ENCODE measurements at regions not wholly inside any gene's neighbourhood (a gene's known extent, or its start where the extent isn't known, plus 50 kb on each side); places are given as distances from the start of the nearest gene placed in this dataset.
"Not testable (repeated sequence)": the region's sequence is repeated elsewhere in the genome, so short reads cannot be mapped to it uniquely, and the experiment has no call there.

DNA sequence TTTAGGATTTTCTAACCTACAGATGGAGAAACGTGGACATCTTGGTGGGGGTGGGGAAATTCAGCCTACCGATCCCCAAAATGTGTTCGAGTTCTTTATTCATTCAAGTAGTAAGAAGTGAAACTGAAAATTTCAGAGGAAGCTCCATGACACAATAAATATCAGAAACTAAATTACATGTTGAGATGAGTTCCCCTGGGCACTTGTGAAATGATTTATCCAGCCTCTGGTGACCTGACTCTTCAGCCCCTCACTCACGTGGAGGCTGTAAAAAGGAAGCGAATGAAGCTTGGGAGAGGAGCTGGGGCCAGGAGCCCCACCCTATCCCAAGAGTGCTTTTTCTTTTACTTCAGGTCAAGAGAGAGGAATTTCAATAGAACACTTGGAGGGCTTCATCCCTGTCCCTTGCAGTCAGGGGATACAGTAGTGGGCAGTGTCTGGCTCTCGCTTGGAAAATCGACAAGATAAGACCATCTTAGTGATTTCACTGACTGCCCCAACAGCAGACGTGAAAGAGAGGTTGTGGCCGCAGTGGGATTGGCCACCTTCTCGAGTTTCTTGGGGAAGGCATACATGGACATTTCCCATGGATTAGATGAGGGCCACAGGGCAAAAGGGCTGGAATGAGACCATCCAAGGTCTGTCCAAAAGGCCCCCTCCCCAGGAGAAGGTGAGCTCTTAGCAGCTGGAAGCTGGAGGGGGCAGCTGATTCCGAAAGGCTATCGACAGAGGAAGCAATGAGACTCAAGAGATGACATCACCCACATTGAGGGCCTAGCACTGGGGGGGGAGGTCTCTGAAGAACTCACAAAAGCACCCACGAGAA lies 76.8 kb upstream of the SH3PXD2B start:
- ATAC-seq = no peak
- DNase-seq (ENCODE audit: low spot score) = peak; percentile 35

DNA sequence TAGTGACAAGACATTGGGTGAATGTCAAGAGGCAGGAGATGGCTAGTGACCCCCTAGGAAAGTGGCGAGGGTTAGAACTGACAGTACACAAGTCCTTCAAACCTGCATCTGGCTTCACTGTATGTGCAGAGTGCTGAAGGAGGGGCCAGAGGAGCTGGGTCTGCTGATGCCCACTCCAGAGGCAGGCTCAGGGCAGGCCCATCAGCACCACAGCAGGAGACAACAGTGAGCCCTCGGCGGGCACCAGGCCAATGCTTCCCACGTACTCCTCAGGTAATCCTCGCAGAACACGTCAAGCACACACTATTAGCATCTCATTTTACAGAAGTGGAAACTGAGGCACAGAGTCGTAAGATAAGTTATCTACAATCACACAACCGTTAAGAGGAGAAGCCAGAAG lies 76.1 kb upstream of the SH3PXD2B start:
- peak; percentile 43 for DNase-seq (ENCODE audit: low spot score)
- ATAC-seq = no peak

GRCh38 chr5:172529896-172530295 lies 75.6 kb upstream of the SH3PXD2B start:
- peak; percentile 10 for DNase-seq (ENCODE audit: low spot score)

GRCh38 chr5:172528440-172528839 lies 74.1 kb upstream of the SH3PXD2B start:
- DNase-seq (ENCODE audit: low spot score) (peak; percentile 10), ATAC-seq (no peak)

More at GRCh38 chr5:172529896-172530295, 75.6 kb upstream of the SH3PXD2B start:
- no peak for ATAC-seq

GRCh38 chr5:172527559-172527958 lies 73.2 kb upstream of the SH3PXD2B start:
- no peak for ATAC-seq

DNA sequence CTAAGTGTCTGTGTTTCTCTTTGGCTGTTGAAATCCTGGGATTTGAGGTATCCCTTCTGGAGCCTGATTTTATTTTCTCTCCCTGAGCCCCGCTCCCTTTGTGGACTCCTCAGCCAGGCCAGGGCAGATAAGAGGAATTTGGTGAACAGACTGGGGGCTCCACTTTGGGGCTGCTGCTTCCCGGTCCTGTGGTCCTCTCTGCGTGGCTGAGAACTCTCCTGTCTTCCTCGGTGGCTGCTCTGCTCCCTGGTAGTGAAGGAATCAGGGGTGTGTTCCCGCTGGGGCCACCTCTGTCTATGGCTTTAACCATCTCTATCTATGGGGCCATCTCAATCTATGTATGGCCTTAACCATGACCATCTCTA lies 71.7 kb upstream of the SH3PXD2B start:
- ATAC-seq (no peak), DNase-seq (ENCODE audit: low spot score) (peak; percentile 12)

More at GRCh38 chr5:172527559-172527958, 73.2 kb upstream of the SH3PXD2B start:
- DNase-seq (ENCODE audit: low spot score) = no peak

- ATAC-seq = no peak
- no peak for DNase-seq (ENCODE audit: low spot score)
These were observed 71.1 kb upstream of the SH3PXD2B start for GRCh38 chr5:172525307-172525995.

- ATAC-seq (no peak), DNase-seq (ENCODE audit: low spot score) (peak; percentile 34)
These were observed 70.3 kb upstream of the SH3PXD2B start for GRCh38 chr5:172524573-172525021.

GRCh38 chr5:172523146-172523745 lies 68.9 kb upstream of the SH3PXD2B start:
- DNase-seq (ENCODE audit: low spot score) = peak; percentile 22
- ATAC-seq = no peak

- no peak for ATAC-seq
- no peak for DNase-seq (ENCODE audit: low spot score)
These were observed 67.1 kb upstream of the SH3PXD2B start for GRCh38 chr5:172521338-172521932.

- no peak for DNase-seq (ENCODE audit: low spot score)
- no peak for ATAC-seq
These were observed 57.6 kb upstream of the SH3PXD2B start for GRCh38 chr5:172511952-172512351.

DNA sequence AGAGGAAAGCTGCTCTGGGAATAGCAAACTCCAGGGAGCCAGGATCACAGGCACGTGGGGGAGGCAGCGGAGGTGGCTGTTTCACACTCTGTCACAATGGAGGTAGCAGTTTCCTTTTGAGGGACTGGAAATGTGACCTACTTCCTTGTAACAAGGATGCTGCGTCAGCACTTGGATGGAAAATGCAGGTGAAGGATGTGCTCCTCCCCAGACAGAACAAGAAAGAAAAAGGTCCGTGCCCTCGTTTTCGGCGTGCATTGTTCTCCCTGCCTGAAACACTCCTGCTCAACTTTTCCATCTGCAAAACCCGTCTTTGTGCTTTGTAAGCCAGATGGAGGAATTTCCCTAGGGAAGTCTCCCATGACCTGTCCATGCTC lies 55.1 kb upstream of the SH3PXD2B start:
- peak; percentile 21 for DNase-seq (ENCODE audit: low spot score)
- ATAC-seq = no peak

GRCh38 chr5:172508471-172509404 lies 54.4 kb upstream of the SH3PXD2B start:
- ATAC-seq (no peak), DNase-seq (ENCODE audit: low spot score) (peak; percentile 23)

- DNase-seq (ENCODE audit: low spot score); ATAC-seq: not testable (repeated sequence)
These were observed 53.2 kb upstream of the SH3PXD2B start for GRCh38 chr5:172507485-172507884.

DNA sequence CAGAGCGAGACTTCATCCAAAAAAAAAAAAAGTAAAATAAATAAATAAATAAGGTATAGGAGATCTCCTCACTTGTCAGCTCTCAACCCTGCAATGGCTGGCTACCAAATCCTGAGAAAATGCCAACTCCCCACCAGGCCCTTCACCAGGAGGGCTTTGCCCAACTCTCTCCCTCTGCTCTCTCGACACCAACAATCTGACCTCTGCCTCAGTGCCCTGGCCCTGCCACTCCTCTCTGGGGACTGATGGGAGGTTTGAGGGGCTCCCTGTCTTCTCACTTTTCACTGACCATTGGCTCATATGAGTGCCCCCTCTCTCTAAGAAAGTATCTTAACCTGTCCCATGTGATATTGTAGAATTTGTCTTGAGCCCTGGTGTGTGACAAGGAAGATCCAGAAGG lies 52.6 kb upstream of the SH3PXD2B start:
- DNase-seq (ENCODE audit: low spot score) = peak; percentile 14

GRCh38 chr5:172506251-172506650 lies 51.9 kb upstream of the SH3PXD2B start:
- ATAC-seq (no peak), DNase-seq (ENCODE audit: low spot score) (peak; percentile 10)

More for the DNA sequence above, 52.6 kb upstream of the SH3PXD2B start:
- ATAC-seq = no peak

DNA sequence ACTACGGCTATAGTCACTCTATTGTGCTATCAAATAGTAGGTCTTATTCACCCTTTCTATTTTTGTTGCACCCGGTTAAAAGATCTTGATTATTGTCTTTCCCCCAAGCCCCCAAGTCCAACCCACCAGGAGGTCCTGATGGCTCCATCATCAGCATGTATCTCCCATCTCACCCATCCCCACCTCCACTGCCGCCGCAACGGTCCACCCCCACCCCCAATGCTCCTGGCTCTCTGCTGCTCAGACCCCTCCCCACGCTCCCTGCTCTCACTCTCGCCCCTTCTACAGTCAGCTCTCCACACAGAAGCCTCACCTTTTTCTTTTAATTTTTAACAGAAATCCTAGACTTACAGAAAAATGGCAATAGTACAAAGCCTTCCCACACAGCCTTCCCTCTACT lies 51.5 kb upstream of the SH3PXD2B start:
- no peak for ATAC-seq
- DNase-seq (ENCODE audit: low spot score) = peak; percentile 15

- peak; percentile 2 for DNase-seq (ENCODE audit: low spot score)
- no peak for ATAC-seq
These were observed 51.1 kb upstream of the SH3PXD2B start for GRCh38 chr5:172505403-172505759.

DNA sequence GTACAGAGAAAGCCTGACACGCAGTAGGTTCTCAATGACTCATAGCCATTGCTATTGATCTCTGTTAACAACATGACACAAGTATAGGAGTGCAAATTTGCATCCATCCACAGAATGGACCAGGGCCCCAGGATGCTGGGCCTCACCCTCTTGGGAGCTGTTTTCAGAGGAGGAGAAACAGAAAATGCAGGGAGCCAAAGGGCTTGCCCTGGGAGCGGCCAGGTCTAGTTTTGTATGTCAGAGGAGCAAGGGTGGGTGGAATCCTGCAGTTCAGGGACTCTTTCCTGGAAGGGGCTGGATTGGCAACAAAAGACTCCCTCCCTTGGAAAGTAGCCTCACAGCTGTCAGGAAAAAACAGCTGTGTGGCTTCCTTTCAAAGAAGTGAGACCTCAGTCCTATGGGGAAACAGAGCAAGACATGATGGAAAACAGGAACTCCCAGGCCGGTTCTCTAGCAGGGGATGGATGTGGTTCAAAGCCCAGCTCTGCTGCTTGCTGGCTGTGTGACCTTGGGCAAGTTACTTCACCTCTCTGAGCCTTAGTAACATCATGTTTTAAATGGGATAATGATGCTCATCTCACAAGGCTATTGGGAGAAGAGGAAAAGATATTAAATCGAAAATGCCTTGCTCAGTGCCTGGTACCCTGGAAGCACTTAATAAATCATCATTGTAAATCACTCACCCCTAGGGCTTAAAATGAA lies 50.5 kb upstream of the SH3PXD2B start:
- ATAC-seq (no peak), DNase-seq (ENCODE audit: low spot score) (peak; percentile 18)
